IMR-90 (cell line): ENCODE measurements at regions not wholly inside any gene's neighbourhood (a gene's known extent, or its start where the extent isn't known, plus 50 kb on each side); places are given as distances from the start of the nearest gene placed in this dataset.
A peak's percentile ranks its signal among the peaks of the same experiment; 100 is the strongest.

Experiments used
- ATAC-seq: fragments of 200-7000 bp; cut with Tn5 transposase; 2 replicates; pipeline ENCODE4 v1.9.1; 2020; ENCODE audit warnings: low read depth, mild to moderate bottlenecking, moderate library complexity
- BruUV-seq: library from RNA; stranded (reverse); fragments of 400-500 nt; replicated peaks from 2 replicates; lab custom pipeline; 2021; lab: Mats Ljungman, UMichigan
- CTCF ChIA-PET: fragments of 300-600 bp; formaldehyde crosslinking; extraction: SDS; loops from one replicate; lab custom pipeline; 2021; ENCODE audit warnings: antibody characterized with exemption; lab: Yijun Ruan, JAX
- POLR2A ChIA-PET: fragments of 300-600 bp; sonication (Branson Sonifier 250); formaldehyde crosslinking; loops from one replicate; lab custom pipeline; 2022; ENCODE audit warnings: antibody characterized with exemption; ENCODE audit not compliant: unreplicated experiment; lab: Charles Lee
- DNase-seq: peaks from one replicate; pipeline ENCODE4 v3.0.0; 2013
- H2AFZ ChIP-seq: replicated peaks from 2 replicates; pipeline ENCODE3; 2013; ENCODE audit warnings: low read length, mild to moderate bottlenecking; ENCODE audit not compliant: poor library complexity
- H2AK5ac ChIP-seq: 2 replicates; pipeline ENCODE4 v1.6.1; 2013; ENCODE audit warnings: low read depth, low read length, inconsistent platforms
- H2AK9ac ChIP-seq: replicated peaks from 2 replicates; pipeline ENCODE3; 2013; ENCODE audit warnings: mild to moderate bottlenecking, low read depth, low read length, moderate library complexity; ENCODE audit not compliant: poor library complexity
- H2BK120ac ChIP-seq: 2 replicates; pipeline ENCODE4 v1.6.1; 2013; ENCODE audit warnings: low read depth, low read length, inconsistent platforms
- H2BK15ac ChIP-seq: 3 replicates; pipeline ENCODE4 v1.6.1; 2013; ENCODE audit warnings: low read depth, low read length, inconsistent platforms
- H2BK20ac ChIP-seq: 2 replicates; pipeline ENCODE4 v1.6.1; 2013; ENCODE audit warnings: low read depth, mild to moderate bottlenecking, inconsistent platforms, low read length, moderate library complexity
- H2BK5ac ChIP-seq: 2 replicates; pipeline ENCODE4 v1.6.1; 2013; ENCODE audit warnings: mild to moderate bottlenecking, low read depth, low read length, inconsistent platforms; ENCODE audit not compliant: poor library complexity, severe bottlenecking
- H3K14ac ChIP-seq: replicated peaks from 2 replicates; pipeline ENCODE4 v1.6.1; 2013; ENCODE audit warnings: low read depth, low read length, inconsistent platforms
- H3K18ac ChIP-seq: 2 replicates; pipeline ENCODE4 v1.6.1; 2013; ENCODE audit warnings: low read depth, low read length, control low read depth
- H3K23ac ChIP-seq: 2 replicates; pipeline ENCODE4 v1.6.1; 2013; ENCODE audit warnings: low read depth, low read length, inconsistent platforms
- H3K27ac ChIP-seq: 2 replicates; pipeline ENCODE4 v1.5.1; 2013; ENCODE audit warnings: mild to moderate bottlenecking, control low read depth, low read length; ENCODE audit not compliant: insufficient read depth
- H3K27me3 ChIP-seq: 2 replicates; pipeline ENCODE4 v1.6.1; 2013; ENCODE audit warnings: low read length; ENCODE audit not compliant: control insufficient read depth, insufficient read depth
- H3K36me3 ChIP-seq: 2 replicates; pipeline ENCODE4 v1.6.1; 2013; ENCODE audit warnings: low read length, mixed read lengths; ENCODE audit not compliant: control insufficient read depth, insufficient read depth
- H3K4ac ChIP-seq: 2 replicates; pipeline ENCODE4 v1.6.1; 2013; ENCODE audit warnings: low read depth, low read length, inconsistent platforms
- H3K4me1 ChIP-seq: 2 replicates; pipeline ENCODE4 v1.6.1; 2013; ENCODE audit warnings: low read length, mixed read lengths; ENCODE audit not compliant: control insufficient read depth, insufficient read depth
- H3K4me2 ChIP-seq: 2 replicates; pipeline ENCODE4 v1.6.1; 2013; ENCODE audit warnings: low read depth, mild to moderate bottlenecking, control low read depth, low read length, moderate library complexity
- H3K4me3 ChIP-seq: 2 replicates; pipeline ENCODE4 v1.5.1; 2013; ENCODE audit warnings: low read depth, mild to moderate bottlenecking, control low read depth, low read length, moderate library complexity; ENCODE audit not compliant: insufficient read depth
- H3K56ac ChIP-seq: 2 replicates; pipeline ENCODE4 v1.6.1; 2013; ENCODE audit warnings: low read length, inconsistent platforms; ENCODE audit not compliant: insufficient read depth; ENCODE audit errors: extremely low read depth
- H3K79me1 ChIP-seq, 2 experiments: 2 replicates each; pipeline ENCODE4 v1.6.1; 2013; ENCODE audit warnings: low read length in 2 of 2, inconsistent platforms in 1 of 2, low read depth in 1 of 2
- H3K9ac ChIP-seq: 2 replicates; pipeline ENCODE4 v1.6.1; 2013; ENCODE audit warnings: low read depth, low read length, control low read depth
- H3K9me1 ChIP-seq: 2 replicates; pipeline ENCODE4 v1.6.1; 2013; ENCODE audit warnings: low read length, inconsistent platforms; ENCODE audit not compliant: insufficient read depth
- H3K9me3 ChIP-seq: 2 replicates; pipeline ENCODE4 v1.6.1; 2013; ENCODE audit warnings: low read length; ENCODE audit not compliant: control insufficient read depth, insufficient read depth
- H4K20me1 ChIP-seq: 2 replicates; pipeline ENCODE4 v1.6.1; 2013; ENCODE audit warnings: low read length, inconsistent platforms; ENCODE audit not compliant: insufficient read depth
- H4K5ac ChIP-seq: 2 replicates; pipeline ENCODE4 v1.6.1; 2013; ENCODE audit warnings: mild to moderate bottlenecking, low read depth, low read length, control low read depth
- H4K8ac ChIP-seq, 2 experiments: 2 replicates each; pipeline ENCODE4 v1.6.1; 2013; ENCODE audit warnings: low read depth in 2 of 2, low read length in 2 of 2, control low read depth in 1 of 2, inconsistent platforms in 1 of 2
- H4K91ac ChIP-seq: 2 replicates; pipeline ENCODE4 v1.6.1; 2013; ENCODE audit warnings: low read depth, low read length, inconsistent platforms; ENCODE audit not compliant: insufficient read depth
- BHLHE40 ChIP-seq: fragments of 150-350 bp; IDR thresholded peaks from 2 replicates; pipeline ENCODE4 v1.6.1; 2016; ENCODE audit warnings: mild to moderate bottlenecking, low read depth, low read length
- CEBPB ChIP-seq: IDR thresholded peaks from 2 replicates; pipeline ENCODE4 v1.6.1; 2012; ENCODE audit warnings: low read depth, low read length, improper control_type of control experiment
- CHD1 ChIP-seq: IDR thresholded peaks from 2 replicates; pipeline ENCODE4 v1.6.1; 2012; ENCODE audit warnings: low read depth, low read length, improper control_type of control experiment
- CTCF ChIP-seq: conservative IDR thresholded peaks from 2 replicates; pipeline ENCODE4 v1.5.1; 2012; ENCODE audit warnings: mild to moderate bottlenecking, low read depth, low read length, improper control_type of control experiment
- FOS ChIP-seq: fragments of 150-350 bp; IDR thresholded peaks from 2 replicates; pipeline ENCODE4 v1.6.1; 2016; ENCODE audit warnings: low read depth, low read length
- MAFK ChIP-seq: IDR thresholded peaks from 2 replicates; pipeline ENCODE4 v1.6.1; 2012; ENCODE audit warnings: low read depth, low read length, improper control_type of control experiment
- MAZ ChIP-seq: IDR thresholded peaks from 2 replicates; pipeline ENCODE4 v1.6.1; 2012; ENCODE audit warnings: low read depth, mild to moderate bottlenecking, low read length, improper control_type of control experiment, moderate library complexity, borderline replicate concordance
- MXI1 ChIP-seq: IDR thresholded peaks from 2 replicates; pipeline ENCODE4 v1.6.1; 2012; ENCODE audit warnings: low read depth, mild to moderate bottlenecking, low read length, moderate library complexity, borderline replicate concordance
- NFE2L2 ChIP-seq: fragments of 150-350 bp; IDR thresholded peaks from 2 replicates; pipeline ENCODE4 v1.6.1; 2016; ENCODE audit warnings: low read depth, mild to moderate bottlenecking, low read length
- POLR2A ChIP-seq: IDR thresholded peaks from 2 replicates; pipeline ENCODE4 v1.6.1; 2012; ENCODE audit warnings: mild to moderate bottlenecking, low read depth, low read length
- RAD21 ChIP-seq: IDR thresholded peaks from 2 replicates; pipeline ENCODE4 v1.6.1; 2012; ENCODE audit warnings: low read length, improper control_type of control experiment
- RCOR1 ChIP-seq: IDR thresholded peaks from 2 replicates; pipeline ENCODE4 v1.6.1; 2012; ENCODE audit warnings: mild to moderate bottlenecking, low read length, improper control_type of control experiment; ENCODE audit not compliant: insufficient replicate concordance
- RFX5 ChIP-seq: IDR thresholded peaks from 2 replicates; pipeline ENCODE4 v1.8.0; 2012; ENCODE audit warnings: low read depth, mild to moderate bottlenecking, low read length, moderate library complexity
- SMC3 ChIP-seq: fragments of 150-350 bp; IDR thresholded peaks from 2 replicates; pipeline ENCODE4 v1.6.1; 2016; ENCODE audit warnings: low read depth, mild to moderate bottlenecking, antibody characterized with exemption, low read length, moderate library complexity
- USF2 ChIP-seq: fragments of 150-350 bp; IDR thresholded peaks from 2 replicates; pipeline ENCODE4 v1.6.1; 2017; ENCODE audit warnings: mild to moderate bottlenecking, antibody characterized with exemption, low read length, low read depth
- WGBS, 2 experiments: methylation state at CpG; one replicate each; pipeline versions ENCODE4 v1.1.5 to v1.1.7; 2013; ENCODE audit warnings: missing lambda C conversion rate in 2 of 2; ENCODE audit not compliant: insufficient read length in 1 of 2; ENCODE audit errors: extremely low coverage in 2 of 2; 5-methylcytosine and 5-hydroxymethylcytosine counted together
- dilution Hi-C: fragments of 300-500 bp; cut with HindIII; formaldehyde crosslinking; loops from one replicate; pipeline ENCODE4 v1.14.3; 2018; ENCODE audit warnings: low sequenced_read_pairs; ENCODE audit not compliant: unreplicated experiment
- in situ Hi-C: fragments of 300-500 bp; cut with MboI; formaldehyde crosslinking; loops from 3 replicates; pipeline ENCODE4 v1.14.3; 2019; ENCODE audit warnings: low sequenced_read_pairs, inconsistent platforms, mixed read lengths
- intact Hi-C: fragments of 100-400 bp; cut with micrococcal nuclease; formaldehyde crosslinking; loops from 2 replicates; pipeline ENCODE4 v1.10.0; 2022
- TF ChIP-seq, protein P1 (sequence below): fragments of 150-350 bp; IDR thresholded peaks from 2 replicates; pipeline ENCODE4 v1.6.1; 2016; ENCODE audit warnings: low read depth, mild to moderate bottlenecking, low read length, moderate library complexity, borderline replicate concordance

GRCh38 chr2:145085612-145086011 lies 565.7 kb upstream of the ZEB2 start:
- ATAC-seq (no peak), DNase-seq (peak; percentile 36)
- TF ChIP-seq POLR2A (no peak), MAFK (no peak), CHD1 (no peak), CEBPB (no peak), NFE2L2 (no peak), BHLHE40 (no peak), RCOR1 (no peak), RFX5 (no peak), SMC3 (no peak), MXI1 (no peak), USF2 (no peak), FOS (no peak), MAZ (no peak), CTCF (no peak), RAD21 (no peak)
- TF ChIP-seq, protein P1, sequence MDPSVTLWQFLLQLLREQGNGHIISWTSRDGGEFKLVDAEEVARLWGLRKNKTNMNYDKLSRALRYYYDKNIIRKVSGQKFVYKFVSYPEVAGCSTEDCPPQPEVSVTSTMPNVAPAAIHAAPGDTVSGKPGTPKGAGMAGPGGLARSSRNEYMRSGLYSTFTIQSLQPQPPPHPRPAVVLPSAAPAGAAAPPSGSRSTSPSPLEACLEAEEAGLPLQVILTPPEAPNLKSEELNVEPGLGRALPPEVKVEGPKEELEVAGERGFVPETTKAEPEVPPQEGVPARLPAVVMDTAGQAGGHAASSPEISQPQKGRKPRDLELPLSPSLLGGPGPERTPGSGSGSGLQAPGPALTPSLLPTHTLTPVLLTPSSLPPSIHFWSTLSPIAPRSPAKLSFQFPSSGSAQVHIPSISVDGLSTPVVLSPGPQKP: no peak
- WGBS, 2 experiments: no CpG with 5 or more reads among the region's 3 CpGs
- H4K20me1 ChIP-seq: no peaks in the 10 kb centered on the region
- no peak overlapping the region for H3K23ac ChIP-seq
- no peaks in the 10 kb centered on the region for H3K79me1 ChIP-seq
- H2BK15ac ChIP-seq: no peak overlapping the region
- H3K27ac ChIP-seq: no peak overlapping the region
- H3K4me2 ChIP-seq: no peak overlapping the region
- no TSS peak for BruUV-seq
- no peaks in the 10 kb centered on the region for H3K4me1 ChIP-seq
- no peak overlapping the region for H4K8ac ChIP-seq
- no peak overlapping the region for H2AK5ac ChIP-seq
- no peaks in the 10 kb centered on the region; the same call in 1 of the 2 replicates for H3K9me3 ChIP-seq
- H2BK120ac ChIP-seq: no peak overlapping the region
- in situ Hi-C loops: no loop called here
- no peak overlapping the region for H3K4ac ChIP-seq
- ChIA-PET POLR2A (no interaction called here), CTCF (no interaction called here)
- no peak overlapping the region for H3K56ac ChIP-seq
- H3K9me1 ChIP-seq: no peaks in the 10 kb centered on the region
- H3K18ac ChIP-seq: no peak overlapping the region
- no peak overlapping the region for H4K5ac ChIP-seq
- no peak overlapping the region for H2AFZ ChIP-seq
- no peak overlapping the region for H3K9ac ChIP-seq
- no peak overlapping the region for H2BK5ac ChIP-seq
- H3K14ac ChIP-seq: no peak overlapping the region
- no peak overlapping the region for H2BK20ac ChIP-seq
- intact Hi-C loops: no loop called here
- H3K36me3 ChIP-seq: no peaks in the 10 kb centered on the region
- dilution Hi-C loops: no loop called here
- H3K4me3 ChIP-seq: no peak overlapping the region
- H4K91ac ChIP-seq: no peak overlapping the region
- no peak overlapping the region for H2AK9ac ChIP-seq
- H3K27me3 ChIP-seq: no peaks in the 10 kb centered on the region
